ENCODE measurements at regions not wholly inside any gene's neighbourhood (a gene's known extent, or its start where the extent isn't known, plus 50 kb on each side); places are given as distances from the start of the nearest gene placed in this dataset.
A peak's percentile ranks its signal among the peaks of the same experiment; 100 is the strongest.

- H3K23ac ChIP-seq (ENCODE audit: insufficient read length, low read depth, low read length) = no peak overlapping the region
- no peak overlapping the region for H3K9ac ChIP-seq (ENCODE audit: extremely low read depth, insufficient read length, low read length)
- H4K5ac ChIP-seq (ENCODE audit: insufficient read length, low read depth, low read length) = no peak overlapping the region
- H3K79me2 ChIP-seq (ENCODE audit: insufficient read depth, low read length) = no peaks in the 10 kb centered on the region
- H2BK15ac ChIP-seq (ENCODE audit: low read depth, low read length) = no peak overlapping the region
- H3T11ph ChIP-seq (ENCODE audit: low read length) = no peak overlapping the region
- no peak overlapping the region for H2BK20ac ChIP-seq (ENCODE audit: low read depth, low read length, poor library complexity, severe bottlenecking)
- H2AFZ ChIP-seq (ENCODE audit: low read length) = no peak overlapping the region
- H3K9me3 ChIP-seq (ENCODE audit: control insufficient read depth, low read depth, low read length) = no peaks in the 10 kb centered on the region
- H3K9me3 Mint-ChIP-seq = no peaks in the 10 kb centered on the region
- no peak overlapping the region for H2BK12ac ChIP-seq (ENCODE audit: insufficient read length, low read depth, low read length)
- no peak overlapping the region for H3K56ac ChIP-seq (ENCODE audit: insufficient read length, low read depth, low read length)
- no peak overlapping the region for H3K18ac ChIP-seq (ENCODE audit: insufficient read length, low read depth, low read length)
- H3K14ac ChIP-seq (ENCODE audit: insufficient read depth, low read length) = no peak overlapping the region
- no peaks in the 10 kb centered on the region for H3K27me3 Mint-ChIP-seq (ENCODE audit: low read depth)
- H3K79me1 ChIP-seq (ENCODE audit: insufficient read depth, low read depth, low read length, poor library complexity, severe bottlenecking) = no peaks in the 10 kb centered on the region
- TF ChIP-seq CTCF (conservative IDR thresholded peaks at IDR 0.05) = no peak
- no peak overlapping the region for H2BK5ac ChIP-seq (ENCODE audit: insufficient read length, low read length)
- no peaks in the 10 kb centered on the region for H3K27me3 ChIP-seq (ENCODE audit: insufficient read depth, low read length)
- H2AK5ac ChIP-seq (ENCODE audit: insufficient read length, low read length) = no peak overlapping the region
- no peak for DNase-seq
- H3K27ac ChIP-seq (ENCODE audit: insufficient read length, low read depth, low read length) = no peak overlapping the region
- H4K20me1 ChIP-seq (ENCODE audit: control insufficient read depth, insufficient read depth, insufficient read length) = no peaks in the 10 kb centered on the region
- H3K4me1 Mint-ChIP-seq = no peaks in the 10 kb centered on the region
- H3K23me2 ChIP-seq (ENCODE audit: insufficient read length, low read depth, low read length, poor library complexity, severe bottlenecking) = no peaks in the 10 kb centered on the region
- H3K4me2 ChIP-seq (ENCODE audit: insufficient read depth, insufficient read length, low read length) = no peak overlapping the region
- H4K8ac ChIP-seq (replicated peaks; ENCODE audit: insufficient read length, low read depth, low read length) = no peak overlapping the region
- no peak overlapping the region for H3K4ac ChIP-seq (ENCODE audit: low read depth, low read length)
- 0 out of 7 replicates have a peak overlapping the region, but pooled peaks of 1 of the 3 experiments have one; percentile 18 for H3K27ac Mint-ChIP-seq
- H3K36me3 Mint-ChIP-seq (ENCODE audit: insufficient read depth in 1 of 3, low read depth in 3 of 3) = no peaks in the 10 kb centered on the region
- H3K4me1 ChIP-seq (ENCODE audit: insufficient read depth, low read length) = no peaks in the 10 kb centered on the region
- no CpG with 5 or more reads among the region's 8 CpGs for WGBS (ENCODE audit: extremely low coverage, insufficient read length, low lambda C conversion rate)
- H4K91ac ChIP-seq (ENCODE audit: insufficient read length, low read depth, low read length) = no peak overlapping the region
- H3K4me3 Mint-ChIP-seq = no peak overlapping the region
- no peak overlapping the region for H2BK120ac ChIP-seq (ENCODE audit: low read depth, low read length, poor library complexity, severe bottlenecking)
Observed at GRCh38 chr10:4029866-4030265, 244.9 kb upstream of the KLF6 start.
